Suprapubic skin (tissue), 4 donors: ENCODE measurements at regions not wholly inside any gene's neighbourhood (a gene's known extent, or its start where the extent isn't known, plus 50 kb on each side); places are given as distances from the start of the nearest gene placed in this dataset.

Experiments used
- CTCF ChIP-seq, 2 donors: fragments of 200-600 bp in 1 of 2; fragments of 450-650 bp in 1 of 2; sonication (generic) in 1 of 2; IDR thresholded peaks; one replicate each; pipeline ENCODE4 v1.5.1; 2016 to 2019; ENCODE audit warnings: antibody characterized with exemption in 2 of 2, mild to moderate bottlenecking in 1 of 2, moderate library complexity in 1 of 2
- POLR2A ChIP-seq, 2 donors: fragments of 450-650 bp; IDR thresholded peaks; one replicate each; pipeline ENCODE4 v1.6.1; 2017; ENCODE audit warnings: antibody characterized with exemption in 2 of 2, mild to moderate bottlenecking in 2 of 2, moderate library complexity in 2 of 2
- POLR2AphosphoS5 ChIP-seq, 3 donors: sonication (generic); formaldehyde crosslinking; IDR thresholded peaks; one replicate each; pipeline ENCODE4 v1.6.1; 2017; ENCODE audit warnings: antibody characterized with exemption in 3 of 3

- no peak for TF ChIP-seq CTCF (IDR thresholded peaks at IDR 0.05)
- no peak for TF ChIP-seq POLR2A (IDR thresholded peaks at IDR 0.05)
- TF ChIP-seq POLR2AphosphoS5 (IDR thresholded peaks at IDR 0.05) = no peak
Observed at GRCh38 chr13:34179481-34179880, 361.5 kb downstream of the RFC3 start.
